ENCODE measurements at regions not wholly inside any gene's neighbourhood (a gene's known extent, or its start where the extent isn't known, plus 50 kb on each side); places are given as distances from the start of the nearest gene placed in this dataset.

GRCh38 chr18:78525366-78526111 lies 454.1 kb upstream of the SALL3 start:
- Mint-ChIP-seq H3K27ac (no peak overlapping the region), H3K9me3 (peaks cover 0 to 4% (median 0%) of the 10 kb centered on the region in 3 donors), H3K4me1 (no peaks in the 10 kb centered on the region), H3K4me3 (no peak overlapping the region), H3K27me3 (no peaks in the 10 kb centered on the region), H3K36me3 (no peaks in the 10 kb centered on the region)
- no peaks in the 10 kb centered on the region for H3K9me3 ChIP-seq
- DNase-seq, result no peak
- H3K4me3 ChIP-seq (ENCODE audit: control insufficient read depth in 1 of 2, extremely low read depth in 1 of 2, low read length in 1 of 2), result no peak overlapping the region
- no peak overlapping the region for H3K27ac ChIP-seq (ENCODE audit: low read length)
- ChIA-PET POLR2A (no interaction called here), CTCF (no interaction called here)
- H3K4me1 ChIP-seq (ENCODE audit: control insufficient read depth in 1 of 2, extremely low read depth in 1 of 2, insufficient read depth in 2 of 2, low read length in 2 of 2), result no peaks in the 10 kb centered on the region
- ATAC-seq (replicated peaks in 1 of 4), result no peak
- 72% methylated on average over 6 of the region's 11 CpGs for WGBS (ENCODE audit: insufficient coverage)
- no peaks in the 10 kb centered on the region for H3K36me3 ChIP-seq (ENCODE audit: control insufficient read depth in 2 of 2, extremely low read depth in 1 of 2, insufficient read depth in 1 of 2, low read length in 1 of 2)
- H3K27me3 ChIP-seq (replicated peaks in 1 of 2; ENCODE audit: control insufficient read depth in 2 of 2, extremely low read depth in 1 of 2, insufficient read depth in 2 of 2, low read length in 1 of 2), result peaks cover 0 to 7% of the 10 kb centered on the region in 2 experiments

GRCh38 chr18:78526275-78526674 lies 453.3 kb upstream of the SALL3 start:
- Mint-ChIP-seq H3K36me3 (no peaks in the 10 kb centered on the region), H3K4me3 (no peak overlapping the region), H3K27ac (no peak overlapping the region), H3K27me3 (no peaks in the 10 kb centered on the region), H3K9me3 (peaks cover 0 to 4% (median 0%) of the 10 kb centered on the region in 3 donors), H3K4me1 (no peaks in the 10 kb centered on the region)
- ChIA-PET CTCF (no interaction called here), POLR2A (no interaction called here)
- DNase-seq (no peak), ATAC-seq (replicated peaks in 1 of 4) (no peak)
- Histone ChIP-seq H3K27ac (ENCODE audit: low read length) (no peak overlapping the region), H3K9me3 (no peaks in the 10 kb centered on the region), H3K27me3 (replicated peaks in 1 of 2; ENCODE audit: control insufficient read depth in 2 of 2, extremely low read depth in 1 of 2, insufficient read depth in 2 of 2, low read length in 1 of 2) (peaks cover 0 to 5% of the 10 kb centered on the region in 2 experiments), H3K4me3 (ENCODE audit: control insufficient read depth in 1 of 2, extremely low read depth in 1 of 2, low read length in 1 of 2) (no peak overlapping the region), H3K36me3 (ENCODE audit: control insufficient read depth in 2 of 2, extremely low read depth in 1 of 2, insufficient read depth in 1 of 2, low read length in 1 of 2) (no peaks in the 10 kb centered on the region), H3K4me1 (ENCODE audit: control insufficient read depth in 1 of 2, extremely low read depth in 1 of 2, insufficient read depth in 2 of 2, low read length in 2 of 2) (no peaks in the 10 kb centered on the region)
- no CpG with 5 or more reads among the region's 10 CpGs for WGBS (ENCODE audit: insufficient coverage)

GRCh38 chr18:78526923-78527711 lies 452.5 kb upstream of the SALL3 start:
- no peaks in the 10 kb centered on the region for H3K36me3 Mint-ChIP-seq
- no peaks in the 10 kb centered on the region for H3K9me3 ChIP-seq
- ATAC-seq (replicated peaks in 1 of 4) (no peak), DNase-seq (no peak)
- H3K27me3 Mint-ChIP-seq, result no peaks in the 10 kb centered on the region
- ChIA-PET CTCF (no interaction called here), POLR2A (no interaction called here)
- 87% methylated on average over 18 of the region's 19 CpGs for WGBS (ENCODE audit: insufficient coverage)
- no peak overlapping the region for H3K4me3 ChIP-seq (ENCODE audit: control insufficient read depth in 1 of 2, extremely low read depth in 1 of 2, low read length in 1 of 2)
- no peaks in the 10 kb centered on the region for H3K4me1 ChIP-seq (ENCODE audit: control insufficient read depth in 1 of 2, extremely low read depth in 1 of 2, insufficient read depth in 2 of 2, low read length in 2 of 2)
- H3K9me3 Mint-ChIP-seq, result peaks cover 0 to 4% (median 0%) of the 10 kb centered on the region in 3 donors
- H3K4me1 Mint-ChIP-seq, result no peaks in the 10 kb centered on the region
- H3K27ac ChIP-seq (ENCODE audit: low read length), result no peak overlapping the region
- H3K36me3 ChIP-seq (ENCODE audit: control insufficient read depth in 2 of 2, extremely low read depth in 1 of 2, insufficient read depth in 1 of 2, low read length in 1 of 2), result no peaks in the 10 kb centered on the region
- H3K27me3 ChIP-seq (replicated peaks in 1 of 2; ENCODE audit: control insufficient read depth in 2 of 2, extremely low read depth in 1 of 2, insufficient read depth in 2 of 2, low read length in 1 of 2), result no peaks in the 10 kb centered on the region
- H3K4me3 Mint-ChIP-seq, result no peak overlapping the region
- H3K27ac Mint-ChIP-seq, result no peak overlapping the region

GRCh38 chr18:78527984-78528383 lies 451.6 kb upstream of the SALL3 start:
- Mint-ChIP-seq H3K27ac (no peak overlapping the region), H3K27me3 (no peaks in the 10 kb centered on the region), H3K9me3 (peaks cover 0 to 3% (median 0%) of the 10 kb centered on the region in 3 donors), H3K36me3 (no peaks in the 10 kb centered on the region), H3K4me1 (no peaks in the 10 kb centered on the region), H3K4me3 (no peak overlapping the region)
- ChIA-PET CTCF (no interaction called here), POLR2A (no interaction called here)
- no peaks in the 10 kb centered on the region for H3K36me3 ChIP-seq (ENCODE audit: control insufficient read depth in 2 of 2, extremely low read depth in 1 of 2, insufficient read depth in 1 of 2, low read length in 1 of 2)
- 80% methylated on average over 6 of the region's 11 CpGs for WGBS (ENCODE audit: insufficient coverage)
- DNase-seq (no peak), ATAC-seq (replicated peaks in 1 of 4) (no peak)
- no peaks in the 10 kb centered on the region for H3K9me3 ChIP-seq
- no peak overlapping the region for H3K4me3 ChIP-seq (ENCODE audit: control insufficient read depth in 1 of 2, extremely low read depth in 1 of 2, low read length in 1 of 2)
- H3K4me1 ChIP-seq (ENCODE audit: control insufficient read depth in 1 of 2, extremely low read depth in 1 of 2, insufficient read depth in 2 of 2, low read length in 2 of 2), result no peaks in the 10 kb centered on the region
- no peak overlapping the region for H3K27ac ChIP-seq (ENCODE audit: low read length)
- H3K27me3 ChIP-seq (replicated peaks in 1 of 2; ENCODE audit: control insufficient read depth in 2 of 2, extremely low read depth in 1 of 2, insufficient read depth in 2 of 2, low read length in 1 of 2), result no peaks in the 10 kb centered on the region

- CTCF ChIA-PET, result no interaction called here
- WGBS (ENCODE audit: insufficient coverage), result 81% methylated on average over 8 of the region's 17 CpGs
- Mint-ChIP-seq H3K27ac (no peak overlapping the region), H3K9me3 (no peaks in the 10 kb centered on the region), H3K27me3 (no peaks in the 10 kb centered on the region), H3K36me3 (no peaks in the 10 kb centered on the region), H3K4me3 (no peak overlapping the region), H3K4me1 (no peaks in the 10 kb centered on the region)
- no peaks in the 10 kb centered on the region for H3K9me3 ChIP-seq
- no peaks in the 10 kb centered on the region for H3K27me3 ChIP-seq (replicated peaks in 1 of 2; ENCODE audit: control insufficient read depth in 2 of 2, extremely low read depth in 1 of 2, insufficient read depth in 2 of 2, low read length in 1 of 2)
- no peak overlapping the region for H3K27ac ChIP-seq (ENCODE audit: low read length)
- DNase-seq (no peak), ATAC-seq (replicated peaks in 1 of 4) (no peak)
- H3K4me3 ChIP-seq (ENCODE audit: control insufficient read depth in 1 of 2, extremely low read depth in 1 of 2, low read length in 1 of 2), result no peak overlapping the region
- H3K36me3 ChIP-seq (ENCODE audit: control insufficient read depth in 2 of 2, extremely low read depth in 1 of 2, insufficient read depth in 1 of 2, low read length in 1 of 2), result no peaks in the 10 kb centered on the region
- H3K4me1 ChIP-seq (ENCODE audit: control insufficient read depth in 1 of 2, extremely low read depth in 1 of 2, insufficient read depth in 2 of 2, low read length in 2 of 2), result no peaks in the 10 kb centered on the region
- POLR2A ChIA-PET, result no interaction called here
Measured at GRCh38 chr18:78528411-78529258, 451.0 kb upstream of the SALL3 start.

GRCh38 chr18:78531637-78532036 lies 448.0 kb upstream of the SALL3 start:
- Histone ChIP-seq H3K36me3 (ENCODE audit: control insufficient read depth in 2 of 2, extremely low read depth in 1 of 2, insufficient read depth in 1 of 2, low read length in 1 of 2) (no peaks in the 10 kb centered on the region), H3K4me3 (ENCODE audit: control insufficient read depth in 1 of 2, extremely low read depth in 1 of 2, low read length in 1 of 2) (no peak overlapping the region), H3K4me1 (ENCODE audit: control insufficient read depth in 1 of 2, extremely low read depth in 1 of 2, insufficient read depth in 2 of 2, low read length in 2 of 2) (no peaks in the 10 kb centered on the region), H3K27ac (ENCODE audit: low read length) (no peak overlapping the region), H3K27me3 (replicated peaks in 1 of 2; ENCODE audit: control insufficient read depth in 2 of 2, extremely low read depth in 1 of 2, insufficient read depth in 2 of 2, low read length in 1 of 2) (no peaks in the 10 kb centered on the region), H3K9me3 (no peaks in the 10 kb centered on the region)
- Mint-ChIP-seq H3K4me3 (no peak overlapping the region), H3K4me1 (no peaks in the 10 kb centered on the region), H3K27me3 (no peaks in the 10 kb centered on the region), H3K27ac (no peak overlapping the region), H3K36me3 (no peaks in the 10 kb centered on the region), H3K9me3 (no peaks in the 10 kb centered on the region)
- 83% methylated on average over 9 of the region's 11 CpGs for WGBS (ENCODE audit: insufficient coverage)
- DNase-seq, result no peak
- ChIA-PET CTCF (interaction anchor here in 1 of 2 donors (1.5 kb wide), 1 partner anchor 11 kb away, joined by 3 read pairs; no protein-coding TSS in a partner anchor), POLR2A (no interaction called here)
- no peak for ATAC-seq (replicated peaks in 1 of 4)
